RWPE2 (cell line): ENCODE measurements at regions not wholly inside any gene's neighbourhood (a gene's known extent, or its start where the extent isn't known, plus 50 kb on each side); places are given as distances from the start of the nearest gene placed in this dataset.

ENCODE experiments used
- ATAC-seq: fragments of 200-7000 bp; cut with Tn5 transposase; 3 replicates; pipeline ENCODE4 v1.9.1; 2021; ENCODE audit warnings: low read depth
- DNase-seq: peaks from one replicate; pipeline ENCODE4 v3.0.0-alpha.2; 2020; ENCODE audit warnings: low spot score
- H3K27ac ChIP-seq: fragments of 450-650 bp; 2 replicates; pipeline ENCODE4 v1.5.1; 2017; ENCODE audit warnings: mild to moderate bottlenecking; ENCODE audit not compliant: poor library complexity, severe bottlenecking
- H3K27me3 ChIP-seq: fragments of 250-450 bp; sonication (Bioruptor Pico); 2 replicates; pipeline ENCODE4 v1.5.1; 2021; ENCODE audit warnings: mild to moderate bottlenecking, moderate library complexity; ENCODE audit not compliant: insufficient read depth, poor library complexity, severe bottlenecking
- H3K36me3 ChIP-seq: fragments of 250-450 bp; sonication (Bioruptor Pico); 2 replicates; pipeline ENCODE4 v1.5.1; 2020; ENCODE audit warnings: low read depth, mild to moderate bottlenecking, moderate library complexity
- H3K4me1 ChIP-seq: fragments of 250-450 bp; sonication (Bioruptor Pico); 2 replicates; pipeline ENCODE4 v1.5.1; 2021; ENCODE audit warnings: mild to moderate bottlenecking, moderate library complexity; ENCODE audit not compliant: insufficient read depth, poor library complexity, severe bottlenecking
- H3K4me3 ChIP-seq: fragments of 250-450 bp; sonication (Bioruptor Pico); 2 replicates; pipeline ENCODE4 v1.5.1; 2021; ENCODE audit warnings: mild to moderate bottlenecking, moderate library complexity; ENCODE audit not compliant: severe bottlenecking
- H3K9me3 ChIP-seq: fragments of 250-450 bp; sonication (Bioruptor Pico); 2 replicates; pipeline ENCODE4 v1.5.1; 2021; ENCODE audit warnings: mild to moderate bottlenecking, moderate library complexity; ENCODE audit not compliant: severe bottlenecking
- TF ChIP-seq, protein P1 (sequence below): fragments of 450-650 bp; IDR thresholded peaks from one replicate; pipeline ENCODE4 v1.5.1; 2017; ENCODE audit warnings: mild to moderate bottlenecking, moderate library complexity; ENCODE audit not compliant: poor library complexity, severe bottlenecking

DNA sequence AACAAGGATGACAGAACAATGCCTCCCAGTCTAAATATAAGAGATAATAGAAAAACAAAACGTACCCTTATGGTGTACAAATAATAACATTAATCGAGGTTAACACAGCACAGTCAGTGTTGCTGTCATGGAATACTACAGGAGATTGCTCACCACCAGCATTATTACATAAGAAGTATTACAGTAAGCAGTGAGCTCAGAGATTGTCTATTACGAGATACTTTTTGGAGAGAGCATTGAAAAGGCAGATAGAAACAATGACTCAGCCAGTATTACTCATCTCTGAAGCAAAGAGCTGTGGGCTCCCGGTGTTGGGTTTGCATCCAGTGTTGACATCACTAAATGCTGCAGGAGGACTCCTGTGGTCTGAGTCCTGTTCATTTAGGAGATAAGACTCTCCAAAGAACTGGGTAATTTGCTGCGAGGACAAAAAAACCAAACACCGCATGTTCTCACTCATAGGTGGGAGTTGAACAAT is 191.9 kb upstream of the SEMA6A start:
- ATAC-seq = peak; percentile 77
- Histone ChIP-seq H3K9me3 (no peaks in the 10 kb centered on the region), H3K36me3 (no peaks in the 10 kb centered on the region), H3K27me3 (no peaks in the 10 kb centered on the region), H3K27ac (peak overlapping the region; percentile 48), H3K4me1 (peaks cover 19% of the 10 kb centered on the region), H3K4me3 (no peak overlapping the region)
- TF ChIP-seq, protein P1, sequence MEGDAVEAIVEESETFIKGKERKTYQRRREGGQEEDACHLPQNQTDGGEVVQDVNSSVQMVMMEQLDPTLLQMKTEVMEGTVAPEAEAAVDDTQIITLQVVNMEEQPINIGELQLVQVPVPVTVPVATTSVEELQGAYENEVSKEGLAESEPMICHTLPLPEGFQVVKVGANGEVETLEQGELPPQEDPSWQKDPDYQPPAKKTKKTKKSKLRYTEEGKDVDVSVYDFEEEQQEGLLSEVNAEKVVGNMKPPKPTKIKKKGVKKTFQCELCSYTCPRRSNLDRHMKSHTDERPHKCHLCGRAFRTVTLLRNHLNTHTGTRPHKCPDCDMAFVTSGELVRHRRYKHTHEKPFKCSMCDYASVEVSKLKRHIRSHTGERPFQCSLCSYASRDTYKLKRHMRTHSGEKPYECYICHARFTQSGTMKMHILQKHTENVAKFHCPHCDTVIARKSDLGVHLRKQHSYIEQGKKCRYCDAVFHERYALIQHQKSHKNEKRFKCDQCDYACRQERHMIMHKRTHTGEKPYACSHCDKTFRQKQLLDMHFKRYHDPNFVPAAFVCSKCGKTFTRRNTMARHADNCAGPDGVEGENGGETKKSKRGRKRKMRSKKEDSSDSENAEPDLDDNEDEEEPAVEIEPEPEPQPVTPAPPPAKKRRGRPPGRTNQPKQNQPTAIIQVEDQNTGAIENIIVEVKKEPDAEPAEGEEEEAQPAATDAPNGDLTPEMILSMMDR = no peak
- DNase-seq = no peak

DNA sequence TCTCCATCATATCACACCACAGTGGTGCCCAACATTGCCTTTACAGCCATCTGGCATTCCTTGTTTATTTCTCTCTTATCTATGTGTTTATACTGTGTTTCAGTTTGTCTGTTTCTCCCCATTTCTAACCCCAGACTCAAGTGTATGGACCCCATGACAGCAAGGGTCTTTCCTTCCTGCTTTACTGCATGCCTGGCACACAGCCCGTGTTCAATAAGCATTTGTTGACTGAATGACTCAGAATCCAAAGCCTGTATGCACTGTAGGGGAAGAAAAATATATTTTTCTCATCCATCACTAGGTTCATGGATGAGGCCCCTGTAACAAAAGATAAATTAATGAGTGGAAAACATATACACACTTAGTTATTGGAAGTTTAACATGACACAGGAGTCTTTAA is 190.8 kb upstream of the SEMA6A start:
- peaks cover 19% of the 10 kb centered on the region for H3K4me1 ChIP-seq
- H3K36me3 ChIP-seq = no peaks in the 10 kb centered on the region
- no peaks in the 10 kb centered on the region for H3K9me3 ChIP-seq
- TF ChIP-seq, protein P1 = no peak
- DNase-seq (no peak), ATAC-seq (no peak)
- no peaks in the 10 kb centered on the region for H3K27me3 ChIP-seq
- no peak overlapping the region for H3K4me3 ChIP-seq
- peak overlapping the region; percentile 48 for H3K27ac ChIP-seq

GRCh38 chr5:116764941-116765340 is 190.3 kb upstream of the SEMA6A start:
- TF ChIP-seq, protein P1 = no peak
- Histone ChIP-seq H3K4me1 (peaks cover 19% of the 10 kb centered on the region), H3K9me3 (no peaks in the 10 kb centered on the region), H3K36me3 (no peaks in the 10 kb centered on the region), H3K27me3 (no peaks in the 10 kb centered on the region), H3K27ac (peak overlapping the region; percentile 48), H3K4me3 (no peak overlapping the region)
- ATAC-seq (no peak), DNase-seq (no peak)

DNA sequence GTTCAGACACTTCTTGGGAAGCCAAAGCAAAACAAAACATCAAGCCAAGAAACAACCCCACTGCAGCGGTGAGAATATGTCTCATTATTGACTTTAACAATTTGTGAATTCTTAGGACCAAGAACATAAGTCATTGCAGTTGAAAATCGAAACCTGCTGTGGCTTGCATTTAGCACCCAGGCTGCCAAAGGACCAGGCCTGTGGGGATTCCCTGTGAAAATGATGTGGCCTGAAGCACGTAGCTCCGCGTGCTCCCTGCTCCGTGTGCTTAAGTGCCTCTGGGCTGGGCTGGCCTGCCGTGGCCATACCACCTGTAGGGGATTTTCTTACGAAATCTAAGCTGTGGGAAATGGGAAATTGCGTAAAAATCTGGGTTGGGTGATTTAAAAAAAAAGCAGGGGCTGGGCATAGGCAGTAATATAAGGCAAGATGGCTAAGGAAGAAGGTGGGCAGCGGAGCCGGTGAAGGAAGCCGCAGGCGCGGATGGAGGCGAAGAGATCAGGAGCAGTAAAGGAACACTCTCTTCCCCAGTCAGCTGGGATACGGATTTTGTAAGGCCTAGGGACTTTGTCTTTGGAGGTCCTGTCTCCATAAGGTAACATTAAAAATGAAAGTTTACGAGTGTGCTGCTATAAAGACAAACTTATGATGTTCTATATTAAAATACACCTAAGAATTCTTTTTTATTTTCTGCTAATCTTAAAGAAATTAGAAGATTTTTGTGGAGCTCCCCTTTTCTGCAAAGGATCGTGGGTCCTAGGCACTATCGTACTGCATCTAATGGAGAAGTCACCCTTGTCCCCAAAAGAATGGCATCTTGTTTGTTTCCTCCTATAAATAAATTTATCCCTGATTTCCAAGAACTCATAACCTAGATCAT is 189.6 kb upstream of the SEMA6A start:
- ATAC-seq = peak; percentile 87
- H3K4me1 ChIP-seq = peaks cover 19% of the 10 kb centered on the region

More for the DNA sequence above, 189.6 kb upstream of the SEMA6A start:
- Histone ChIP-seq H3K27ac (peak overlapping the region; percentile 48), H3K9me3 (no peaks in the 10 kb centered on the region), H3K4me3 (no peak overlapping the region), H3K36me3 (no peaks in the 10 kb centered on the region), H3K27me3 (no peaks in the 10 kb centered on the region)
- TF ChIP-seq, protein P1 = no peak
- DNase-seq = peak; percentile 83
